ENCODE measurements at regions not wholly inside any gene's neighbourhood (a gene's known extent, or its start where the extent isn't known, plus 50 kb on each side); places are given as distances from the start of the nearest gene placed in this dataset.
A peak's percentile ranks its signal among the peaks of the same experiment; 100 is the strongest.
"Not testable (repeated sequence)": the region's sequence is repeated elsewhere in the genome, so short reads cannot be mapped to it uniquely, and the experiment has no call there.

- no peak overlapping the region for H3K4me3 ChIP-seq (replicated peaks in 1 of 2; ENCODE audit: low read depth in 2 of 2, low read length in 2 of 2)
- DNase-seq (ENCODE audit: low read depth in 2 of 2) = peak in 1 of 2 donors; percentile 5
- no peak for TF ChIP-seq CTCF (IDR thresholded peaks at IDR 0.05; ENCODE audit: low read depth, low read length)
These were observed 81.3 kb upstream of the SYT9 start for GRCh38 chr11:7170431-7170830.

- H3K4me3 ChIP-seq (replicated peaks in 1 of 2; ENCODE audit: low read depth in 2 of 2, low read length in 2 of 2) = no peak overlapping the region
- TF ChIP-seq CTCF (IDR thresholded peaks at IDR 0.05; ENCODE audit: low read depth, low read length) = no peak
- no peak for DNase-seq (ENCODE audit: low read depth in 2 of 2)
These were observed 76.7 kb upstream of the SYT9 start for GRCh38 chr11:7175007-7175406.

GRCh38 chr11:7186190-7186589 lies 65.5 kb upstream of the SYT9 start:
- no peak overlapping the region for H3K4me3 ChIP-seq (replicated peaks in 1 of 2; ENCODE audit: low read depth in 2 of 2, low read length in 2 of 2)
- peak in 1 of 2 donors; percentile 61 for DNase-seq (ENCODE audit: low read depth in 2 of 2)
- TF ChIP-seq CTCF (IDR thresholded peaks at IDR 0.05; ENCODE audit: low read depth, low read length) = no peak

- no peak overlapping the region for H3K4me3 ChIP-seq (replicated peaks in 1 of 2; ENCODE audit: low read depth in 2 of 2, low read length in 2 of 2)
- no peak for DNase-seq (ENCODE audit: low read depth in 2 of 2)
- TF ChIP-seq CTCF (IDR thresholded peaks at IDR 0.05; ENCODE audit: low read depth, low read length) = no peak
These were observed 65.0 kb upstream of the SYT9 start for GRCh38 chr11:7186676-7187075.

- DNase-seq (ENCODE audit: low read depth in 2 of 2); H3K4me3 ChIP-seq (replicated peaks in 1 of 2; ENCODE audit: low read depth in 2 of 2, low read length in 2 of 2): not testable (repeated sequence)
These were observed 58.9 kb upstream of the SYT9 start for GRCh38 chr11:7192785-7193184.

- TF ChIP-seq CTCF (IDR thresholded peaks at IDR 0.05; ENCODE audit: low read depth, low read length) = no peak
- no peak overlapping the region for H3K4me3 ChIP-seq (replicated peaks in 1 of 2; ENCODE audit: low read depth in 2 of 2, low read length in 2 of 2)
- no peak for DNase-seq (ENCODE audit: low read depth in 2 of 2)
These were observed 55.1 kb upstream of the SYT9 start for GRCh38 chr11:7196396-7197146.

- H3K4me3 ChIP-seq (replicated peaks in 1 of 2; ENCODE audit: low read depth in 2 of 2, low read length in 2 of 2) = no peak overlapping the region
- DNase-seq (ENCODE audit: low read depth in 2 of 2) = no peak
- TF ChIP-seq CTCF (IDR thresholded peaks at IDR 0.05; ENCODE audit: low read depth, low read length) = no peak
These were observed 54.2 kb upstream of the SYT9 start for GRCh38 chr11:7197469-7197868.
